ENCODE measurements at regions not wholly inside any gene's neighbourhood (a gene's known extent, or its start where the extent isn't known, plus 50 kb on each side); places are given as distances from the start of the nearest gene placed in this dataset.

DNA sequence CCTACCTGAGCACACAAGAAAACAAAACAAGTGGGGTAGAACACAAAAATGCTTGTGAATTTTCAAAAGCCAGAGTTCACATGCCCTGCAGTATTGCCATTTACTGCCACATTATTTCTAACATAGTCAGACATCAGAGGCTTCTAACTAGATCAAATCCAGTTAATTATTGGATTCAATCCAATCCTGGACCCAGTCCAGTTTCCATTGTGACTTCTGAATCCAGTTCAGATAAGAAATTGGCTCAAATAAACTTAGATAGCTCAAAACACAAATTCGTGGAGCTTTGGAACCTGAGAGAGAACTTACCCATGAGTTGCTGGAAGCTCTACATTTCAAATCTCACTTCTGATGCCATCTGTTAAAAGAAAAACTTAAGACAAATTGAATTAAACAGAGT, 85.2 kb upstream of the ANKEF1 start:
- no peak for TF ChIP-seq POLR2A (IDR thresholded peaks at IDR 0.05)
- TF ChIP-seq, protein P1, sequence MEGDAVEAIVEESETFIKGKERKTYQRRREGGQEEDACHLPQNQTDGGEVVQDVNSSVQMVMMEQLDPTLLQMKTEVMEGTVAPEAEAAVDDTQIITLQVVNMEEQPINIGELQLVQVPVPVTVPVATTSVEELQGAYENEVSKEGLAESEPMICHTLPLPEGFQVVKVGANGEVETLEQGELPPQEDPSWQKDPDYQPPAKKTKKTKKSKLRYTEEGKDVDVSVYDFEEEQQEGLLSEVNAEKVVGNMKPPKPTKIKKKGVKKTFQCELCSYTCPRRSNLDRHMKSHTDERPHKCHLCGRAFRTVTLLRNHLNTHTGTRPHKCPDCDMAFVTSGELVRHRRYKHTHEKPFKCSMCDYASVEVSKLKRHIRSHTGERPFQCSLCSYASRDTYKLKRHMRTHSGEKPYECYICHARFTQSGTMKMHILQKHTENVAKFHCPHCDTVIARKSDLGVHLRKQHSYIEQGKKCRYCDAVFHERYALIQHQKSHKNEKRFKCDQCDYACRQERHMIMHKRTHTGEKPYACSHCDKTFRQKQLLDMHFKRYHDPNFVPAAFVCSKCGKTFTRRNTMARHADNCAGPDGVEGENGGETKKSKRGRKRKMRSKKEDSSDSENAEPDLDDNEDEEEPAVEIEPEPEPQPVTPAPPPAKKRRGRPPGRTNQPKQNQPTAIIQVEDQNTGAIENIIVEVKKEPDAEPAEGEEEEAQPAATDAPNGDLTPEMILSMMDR (IDR thresholded peaks at IDR 0.05) = no peak
